ENCODE measurements at regions not wholly inside any gene's neighbourhood (a gene's known extent, or its start where the extent isn't known, plus 50 kb on each side); places are given as distances from the start of the nearest gene placed in this dataset.

DNA sequence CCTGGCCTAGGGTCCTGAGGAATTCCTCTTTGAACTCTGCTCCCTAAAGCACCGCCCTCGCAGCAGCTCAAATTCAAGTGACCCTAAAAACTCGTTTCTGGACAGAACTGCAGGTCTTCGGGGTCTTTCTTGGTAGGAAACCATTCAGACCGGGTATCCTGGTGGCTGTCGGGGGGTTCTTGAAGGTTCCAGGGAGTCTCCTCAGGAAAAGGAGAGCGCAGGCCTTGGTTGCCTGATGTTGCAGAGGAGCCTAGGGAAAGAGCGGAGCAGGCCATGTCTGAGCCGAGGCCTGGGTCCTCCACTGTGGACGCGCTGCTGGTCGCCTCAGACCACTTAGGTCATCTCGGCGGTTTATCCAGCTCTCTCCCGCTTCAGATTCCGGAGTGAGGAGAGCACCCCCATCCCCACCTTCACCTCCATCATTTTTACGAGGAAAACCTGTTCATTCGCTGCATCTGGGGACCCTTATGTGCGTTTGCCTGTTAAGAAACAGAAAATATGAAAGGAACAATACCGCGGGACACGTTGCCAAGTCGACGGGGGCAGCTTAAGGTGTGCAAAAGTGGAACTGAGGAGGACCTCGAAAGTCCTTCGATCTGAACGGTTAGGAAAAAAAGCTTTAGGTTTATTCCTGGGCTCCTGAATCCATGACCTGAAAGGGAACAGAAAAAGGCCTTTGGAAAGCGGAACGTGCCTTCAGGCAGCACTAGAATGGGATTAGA, 299.4 kb downstream of the PARP8 start:
- Histone ChIP-seq H3K27ac (ENCODE audit: low read depth, low read length, severe bottlenecking) (no peak overlapping the region), H3K4me1 (ENCODE audit: control insufficient read depth, insufficient read depth, low read length, poor library complexity, severe bottlenecking) (peaks cover 18% of the 10 kb centered on the region), H3K4me3 (ENCODE audit: extremely low read depth, insufficient read depth, low read length, poor library complexity, severe bottlenecking) (no peak overlapping the region), H3K36me3 (ENCODE audit: control insufficient read depth, insufficient read depth, low read length) (no peaks in the 10 kb centered on the region), H3K9me3 (ENCODE audit: control insufficient read depth, low read length) (no peaks in the 10 kb centered on the region)
- 5 to 8% methylated on average over 21 to 27 of the region's 29 CpGs for WGBS, 2 experiments (ENCODE audit: insufficient coverage in 2 of 2)

GRCh38 chr5:50967009-50967562, 300.6 kb downstream of the PARP8 start:
- H3K36me3 ChIP-seq (ENCODE audit: control insufficient read depth, insufficient read depth, low read length) = no peaks in the 10 kb centered on the region
- no peak overlapping the region for H3K27ac ChIP-seq (ENCODE audit: low read depth, low read length, severe bottlenecking)
- WGBS, 2 experiments (ENCODE audit: insufficient coverage in 2 of 2) = 3% methylated on average over 6 of the region's 12 CpGs
- peak overlapping the region; percentile 14 for H3K4me3 ChIP-seq (ENCODE audit: extremely low read depth, insufficient read depth, low read length, poor library complexity, severe bottlenecking)
- peaks cover 18% of the 10 kb centered on the region for H3K4me1 ChIP-seq (ENCODE audit: control insufficient read depth, insufficient read depth, low read length, poor library complexity, severe bottlenecking)
- H3K9me3 ChIP-seq (ENCODE audit: control insufficient read depth, low read length) = no peaks in the 10 kb centered on the region

GRCh38 chr5:50967563-50968355, 301.3 kb downstream of the PARP8 start:
- 0 to 4% methylated on average over 5 to 6 of the region's 22 CpGs for WGBS, 2 experiments (ENCODE audit: insufficient coverage in 2 of 2)
- peaks cover 18% of the 10 kb centered on the region for H3K4me1 ChIP-seq (ENCODE audit: control insufficient read depth, insufficient read depth, low read length, poor library complexity, severe bottlenecking)
- no peaks in the 10 kb centered on the region for H3K9me3 ChIP-seq (ENCODE audit: control insufficient read depth, low read length)
- H3K36me3 ChIP-seq (ENCODE audit: control insufficient read depth, insufficient read depth, low read length) = no peaks in the 10 kb centered on the region
- peak overlapping the region; percentile 14 for H3K4me3 ChIP-seq (ENCODE audit: extremely low read depth, insufficient read depth, low read length, poor library complexity, severe bottlenecking)
- no peak overlapping the region for H3K27ac ChIP-seq (ENCODE audit: low read depth, low read length, severe bottlenecking)

- Histone ChIP-seq H3K4me1 (ENCODE audit: control insufficient read depth, insufficient read depth, low read length, poor library complexity, severe bottlenecking) (peaks cover 18% of the 10 kb centered on the region), H3K9me3 (ENCODE audit: control insufficient read depth, low read length) (no peaks in the 10 kb centered on the region), H3K27ac (ENCODE audit: low read depth, low read length, severe bottlenecking) (no peak overlapping the region), H3K4me3 (ENCODE audit: extremely low read depth, insufficient read depth, low read length, poor library complexity, severe bottlenecking) (peak overlapping the region; percentile 30), H3K36me3 (ENCODE audit: control insufficient read depth, insufficient read depth, low read length) (no peaks in the 10 kb centered on the region)
- WGBS, 2 experiments (ENCODE audit: insufficient coverage in 2 of 2) = 0 to 2% methylated on average over 9 to 10 of the region's 23 CpGs
Observed at GRCh38 chr5:50968356-50969149, 302.1 kb downstream of the PARP8 start.

- Histone ChIP-seq H3K36me3 (ENCODE audit: control insufficient read depth, insufficient read depth, low read length) (no peaks in the 10 kb centered on the region), H3K4me3 (ENCODE audit: extremely low read depth, insufficient read depth, low read length, poor library complexity, severe bottlenecking) (peak overlapping the region; percentile 30), H3K9me3 (ENCODE audit: control insufficient read depth, low read length) (no peaks in the 10 kb centered on the region), H3K4me1 (ENCODE audit: control insufficient read depth, insufficient read depth, low read length, poor library complexity, severe bottlenecking) (peaks cover 14% of the 10 kb centered on the region), H3K27ac (ENCODE audit: low read depth, low read length, severe bottlenecking) (no peak overlapping the region)
- 0 to 1% methylated on average over 31 to 32 of the region's 60 CpGs for WGBS, 2 experiments (ENCODE audit: insufficient coverage in 2 of 2)
Observed at GRCh38 chr5:50969151-50970031, 303.0 kb downstream of the PARP8 start.

- WGBS, 2 experiments (ENCODE audit: insufficient coverage in 2 of 2) = 55 to 81% methylated on average over 1 to 2 of the region's 2 CpGs
- no peak overlapping the region for H3K27ac ChIP-seq (ENCODE audit: low read depth, low read length, severe bottlenecking)
- no peaks in the 10 kb centered on the region for H3K4me1 ChIP-seq (ENCODE audit: control insufficient read depth, insufficient read depth, low read length, poor library complexity, severe bottlenecking)
- H3K4me3 ChIP-seq (ENCODE audit: extremely low read depth, insufficient read depth, low read length, poor library complexity, severe bottlenecking) = no peak overlapping the region
- no peaks in the 10 kb centered on the region for H3K36me3 ChIP-seq (ENCODE audit: control insufficient read depth, insufficient read depth, low read length)
- no peaks in the 10 kb centered on the region for H3K9me3 ChIP-seq (ENCODE audit: control insufficient read depth, low read length)
Observed at GRCh38 chr5:50975840-50976239, 309.4 kb downstream of the PARP8 start.

DNA sequence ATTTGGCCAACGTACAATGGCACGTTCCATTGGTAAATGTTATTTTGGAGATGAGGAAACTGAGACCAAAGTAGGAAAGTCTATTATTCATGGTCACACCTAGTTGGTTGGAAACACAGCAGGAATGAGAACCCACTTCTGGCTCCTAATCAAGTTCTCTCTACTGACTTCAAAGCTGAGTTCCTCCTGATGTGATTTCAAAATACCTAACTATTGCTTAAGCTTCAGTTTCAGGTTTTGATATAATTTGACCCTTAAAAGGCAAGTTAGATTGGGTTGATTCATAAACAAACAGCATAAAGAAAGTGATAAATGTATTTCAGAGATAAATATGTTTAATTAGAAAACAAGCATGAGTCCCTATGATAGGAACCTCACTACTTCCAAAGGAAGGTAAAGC, 312.5 kb downstream of the PARP8 start:
- WGBS, 2 experiments (ENCODE audit: insufficient coverage in 2 of 2) = no CpG with 5 or more reads among the region's 2 CpGs

DNA sequence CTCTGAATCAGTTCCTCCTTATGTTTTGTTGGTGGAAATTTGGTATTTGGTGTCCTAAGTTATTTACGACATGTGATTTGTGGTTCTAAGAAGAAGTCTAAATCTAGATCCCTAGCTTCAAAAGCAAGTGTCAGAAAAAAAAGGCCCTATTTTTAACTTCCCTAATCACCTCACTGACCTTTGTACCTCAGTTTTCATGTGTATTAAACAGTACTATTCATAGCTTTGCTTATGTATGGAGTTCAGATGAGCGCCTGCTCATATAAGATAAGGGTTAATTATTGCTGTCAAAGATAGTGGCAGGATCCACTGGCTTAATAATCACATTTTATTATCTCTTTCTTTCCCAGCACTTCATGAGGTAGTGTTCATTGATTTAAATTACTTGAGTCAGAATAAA, 318.2 kb downstream of the PARP8 start:
- Histone ChIP-seq H3K4me1 (ENCODE audit: control insufficient read depth, insufficient read depth, low read length, poor library complexity, severe bottlenecking) (no peaks in the 10 kb centered on the region), H3K4me3 (ENCODE audit: extremely low read depth, insufficient read depth, low read length, poor library complexity, severe bottlenecking) (no peak overlapping the region), H3K36me3 (ENCODE audit: control insufficient read depth, insufficient read depth, low read length) (no peaks in the 10 kb centered on the region), H3K9me3 (ENCODE audit: control insufficient read depth, low read length) (no peaks in the 10 kb centered on the region), H3K27ac (ENCODE audit: low read depth, low read length, severe bottlenecking) (no peak overlapping the region)
- WGBS, 2 experiments (ENCODE audit: insufficient coverage in 2 of 2) = no CpG with 5 or more reads among the region's 2 CpGs

More for the DNA sequence above, 312.5 kb downstream of the PARP8 start:
- no peaks in the 10 kb centered on the region for H3K4me1 ChIP-seq (ENCODE audit: control insufficient read depth, insufficient read depth, low read length, poor library complexity, severe bottlenecking)
- no peaks in the 10 kb centered on the region for H3K9me3 ChIP-seq (ENCODE audit: control insufficient read depth, low read length)
- H3K36me3 ChIP-seq (ENCODE audit: control insufficient read depth, insufficient read depth, low read length) = no peaks in the 10 kb centered on the region
- no peak overlapping the region for H3K27ac ChIP-seq (ENCODE audit: low read depth, low read length, severe bottlenecking)
- no peak overlapping the region for H3K4me3 ChIP-seq (ENCODE audit: extremely low read depth, insufficient read depth, low read length, poor library complexity, severe bottlenecking)

DNA sequence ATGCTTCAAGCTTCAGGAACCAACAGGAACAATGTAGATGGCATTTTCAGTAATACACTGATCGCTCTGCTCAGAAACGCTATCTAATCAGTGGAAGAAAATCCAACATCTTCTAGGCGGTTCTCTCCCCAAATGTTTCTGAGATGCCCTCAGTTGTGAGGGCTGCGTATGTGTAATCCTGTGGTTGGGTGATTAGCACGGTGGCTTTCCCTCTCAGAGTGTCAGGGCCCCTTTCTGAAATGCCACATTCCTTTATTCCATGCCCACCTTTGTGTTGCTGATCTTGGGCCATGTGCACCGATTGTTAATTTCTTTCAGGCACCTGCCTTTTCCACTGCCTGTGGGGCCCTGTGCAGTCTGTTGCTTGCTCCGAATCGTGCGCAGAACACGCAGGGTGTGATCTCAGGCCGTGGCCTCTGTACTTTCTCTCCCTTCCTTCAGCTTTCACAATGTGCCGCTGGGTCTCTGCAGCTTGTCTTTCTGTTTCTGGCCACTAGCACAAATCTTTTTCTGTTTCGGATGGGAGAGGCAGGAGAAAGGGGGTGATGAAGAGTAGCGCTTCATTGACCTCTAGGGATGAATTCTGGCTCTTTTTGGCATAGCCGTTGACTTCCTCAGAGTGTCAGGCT, 324.0 kb downstream of the PARP8 start:
- Histone ChIP-seq H3K4me1 (ENCODE audit: control insufficient read depth, insufficient read depth, low read length, poor library complexity, severe bottlenecking) (no peaks in the 10 kb centered on the region), H3K9me3 (ENCODE audit: control insufficient read depth, low read length) (no peaks in the 10 kb centered on the region), H3K4me3 (ENCODE audit: extremely low read depth, insufficient read depth, low read length, poor library complexity, severe bottlenecking) (no peak overlapping the region), H3K36me3 (ENCODE audit: control insufficient read depth, insufficient read depth, low read length) (no peaks in the 10 kb centered on the region), H3K27ac (ENCODE audit: low read depth, low read length, severe bottlenecking) (no peak overlapping the region)
- 92% methylated on average over 12 of the region's 15 CpGs for WGBS, 2 experiments (ENCODE audit: insufficient coverage in 2 of 2)
